Renal cortical epithelial cell (primary cell): ENCODE measurements at regions not wholly inside any gene's neighbourhood (a gene's known extent, or its start where the extent isn't known, plus 50 kb on each side); places are given as distances from the start of the nearest gene placed in this dataset.
A peak's percentile ranks its signal among the peaks of the same experiment; 100 is the strongest.

Experiments used
- DNase-seq: peaks from one replicate; pipeline ENCODE4 v3.0.0-alpha.2; 2011; ENCODE audit warnings: low read depth

GRCh38 chr10:36175954-36176353 is 533.9 kb upstream of the FZD8 start:
- no peak for DNase-seq

GRCh38 chr10:36173364-36173763 is 531.3 kb upstream of the FZD8 start:
- no peak for DNase-seq

- peak; percentile 50 for DNase-seq
Observed at GRCh38 chr10:36171953-36172940, 530.2 kb upstream of the FZD8 start.

GRCh38 chr10:36171556-36171952 is 529.5 kb upstream of the FZD8 start:
- DNase-seq, result no peak

GRCh38 chr10:36170943-36171501 is 528.9 kb upstream of the FZD8 start:
- no peak for DNase-seq

- DNase-seq, result no peak
Observed at GRCh38 chr10:36170142-36170719, 528.1 kb upstream of the FZD8 start.

- no peak for DNase-seq
Observed at GRCh38 chr10:36168777-36169176, 526.7 kb upstream of the FZD8 start.

GRCh38 chr10:36164556-36165504 is 522.7 kb upstream of the FZD8 start:
- no peak for DNase-seq

GRCh38 chr10:36163827-36164226 is 521.7 kb upstream of the FZD8 start:
- no peak for DNase-seq

- no peak for DNase-seq
Observed at GRCh38 chr10:36157486-36157885, 515.4 kb upstream of the FZD8 start.

GRCh38 chr10:36148207-36148606 is 506.1 kb upstream of the FZD8 start:
- DNase-seq, result no peak

GRCh38 chr10:36147529-36147928 is 505.4 kb upstream of the FZD8 start:
- no peak for DNase-seq

GRCh38 chr10:36141856-36142560 is 499.9 kb upstream of the FZD8 start:
- DNase-seq, result no peak

GRCh38 chr10:36129051-36129450 is 487.0 kb upstream of the FZD8 start:
- no peak for DNase-seq

- DNase-seq, result peak; percentile 13
Observed at GRCh38 chr10:36126076-36126475, 484.0 kb upstream of the FZD8 start.

- no peak for DNase-seq
Observed at GRCh38 chr10:36119455-36119854, 477.4 kb upstream of the FZD8 start.

GRCh38 chr10:36118314-36118713 is 476.2 kb upstream of the FZD8 start:
- no peak for DNase-seq

GRCh38 chr10:36117890-36118289 is 475.8 kb upstream of the FZD8 start:
- no peak for DNase-seq

GRCh38 chr10:36117231-36117630 is 475.1 kb upstream of the FZD8 start:
- no peak for DNase-seq

GRCh38 chr10:36116731-36117130 is 474.6 kb upstream of the FZD8 start:
- DNase-seq, result no peak

- DNase-seq, result no peak
Observed at GRCh38 chr10:36116040-36116439, 473.9 kb upstream of the FZD8 start.
